HL-60/S4 (cell line): ENCODE measurements at regions not wholly inside any gene's neighbourhood (a gene's known extent, or its start where the extent isn't known, plus 50 kb on each side); places are given as distances from the start of the nearest gene placed in this dataset.

ENCODE experiments used
- in situ Hi-C: fragments of 300-500 bp; cut with MboI; formaldehyde crosslinking; loops from 2 replicates; pipeline ENCODE4 v1.14.3; 2022; ENCODE audit warnings: low sequenced_read_pairs

DNA sequence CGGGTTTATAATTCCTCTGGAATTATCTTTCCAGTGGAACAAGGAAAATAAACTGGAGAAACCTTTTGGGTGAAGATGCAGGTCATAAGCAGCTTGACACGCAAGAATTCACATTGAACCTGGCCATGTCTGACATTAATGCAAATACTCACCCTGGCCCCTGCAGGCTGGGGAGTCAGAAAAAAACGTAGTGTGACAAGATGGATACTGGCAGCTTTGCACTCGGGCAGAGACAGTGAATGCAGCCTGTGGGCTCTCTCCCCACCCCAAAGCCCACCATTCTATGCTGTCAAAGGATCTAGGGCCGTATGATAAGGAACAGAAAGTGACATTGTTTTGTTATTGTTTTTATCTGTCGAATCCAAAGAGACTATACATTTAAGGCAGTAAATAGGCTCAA, 223.1 kb downstream of the RBM43 start:
- in situ Hi-C loops, result no loop called here

DNA sequence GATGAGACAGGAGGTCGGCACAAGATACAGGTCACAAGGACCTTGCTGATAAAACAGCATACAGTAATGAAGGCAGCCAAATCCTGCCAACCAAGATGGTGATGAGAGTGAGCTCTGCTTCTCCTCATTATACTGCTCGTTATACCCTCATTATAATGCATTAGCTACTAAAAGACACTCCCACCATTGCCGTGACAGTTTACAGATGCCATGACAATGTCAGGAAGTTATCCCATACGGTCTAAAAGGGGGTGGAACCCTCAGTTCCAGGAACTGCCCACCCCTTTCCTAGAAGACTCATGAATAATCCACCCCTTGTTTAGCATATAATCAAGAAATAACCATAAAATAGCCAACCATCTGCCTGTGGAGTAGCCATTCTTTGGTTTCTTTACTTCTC, 224.2 kb downstream of the RBM43 start:
- in situ Hi-C loops, result no loop called here

DNA sequence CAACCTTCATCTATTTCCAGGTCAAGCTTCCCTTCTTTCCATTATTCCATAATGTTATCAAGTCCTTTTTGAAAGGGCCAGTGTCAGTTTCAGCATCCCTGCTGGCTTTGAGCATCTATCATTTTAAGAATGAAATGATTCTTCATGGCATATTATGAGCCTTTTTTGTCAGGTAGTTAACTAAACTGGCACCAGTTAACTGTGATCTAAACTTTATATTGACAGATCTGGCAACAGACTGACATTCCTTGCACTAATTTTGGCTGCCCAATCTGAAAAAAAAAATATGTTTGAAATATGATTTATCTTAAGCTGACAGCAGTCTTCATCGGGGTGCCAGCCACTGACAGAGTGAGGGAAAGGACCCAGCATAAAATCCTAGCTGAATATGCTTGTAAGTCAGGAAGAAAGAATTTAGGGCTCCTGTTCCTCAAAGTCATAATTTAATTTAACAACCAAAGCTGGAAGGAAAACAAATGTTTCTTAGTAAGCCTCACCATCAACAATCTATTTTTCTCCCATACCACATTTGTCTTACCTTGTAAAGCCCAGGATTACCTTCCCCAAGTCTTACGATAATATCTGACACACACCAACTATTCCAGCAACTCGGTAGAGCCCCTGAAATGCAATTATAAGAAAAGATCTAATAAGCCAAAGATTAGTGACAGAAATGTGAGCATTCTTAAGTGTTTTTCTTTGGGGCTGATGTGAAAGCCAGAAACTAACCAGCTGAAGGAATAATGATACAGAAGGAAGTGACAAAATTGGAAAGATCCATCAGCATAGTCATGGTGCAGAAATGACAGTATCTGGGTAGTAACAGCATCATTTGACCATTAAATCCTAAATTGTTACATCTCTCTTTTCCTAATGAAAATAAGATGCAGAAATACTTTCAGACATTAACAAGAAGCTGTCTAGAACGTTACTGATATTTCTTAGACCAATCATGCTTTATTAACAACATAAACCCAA, 228.1 kb downstream of the RBM43 start:
- in situ Hi-C loops, result no loop called here

DNA sequence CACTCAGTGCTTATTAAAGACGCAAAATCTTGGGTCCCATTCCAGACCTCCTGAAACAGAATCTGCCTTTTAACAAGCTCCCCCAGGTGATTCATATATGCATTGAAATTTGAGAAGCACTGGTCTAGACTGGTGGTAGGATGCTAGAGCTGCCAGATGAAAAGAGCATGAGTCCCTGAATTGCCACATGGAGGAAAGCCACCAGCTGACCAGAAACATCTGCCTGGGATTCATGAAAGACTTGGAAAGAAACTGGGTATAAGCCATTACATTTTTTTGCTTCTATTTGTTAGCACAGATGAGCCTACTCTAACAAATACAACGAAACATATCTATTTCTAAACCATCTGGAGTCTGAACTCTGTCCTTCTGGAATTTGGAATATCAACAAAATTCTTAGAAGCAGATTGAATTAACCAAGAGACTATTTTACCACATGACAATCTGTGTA, 228.9 kb downstream of the RBM43 start:
- in situ Hi-C loops, result no loop called here

DNA sequence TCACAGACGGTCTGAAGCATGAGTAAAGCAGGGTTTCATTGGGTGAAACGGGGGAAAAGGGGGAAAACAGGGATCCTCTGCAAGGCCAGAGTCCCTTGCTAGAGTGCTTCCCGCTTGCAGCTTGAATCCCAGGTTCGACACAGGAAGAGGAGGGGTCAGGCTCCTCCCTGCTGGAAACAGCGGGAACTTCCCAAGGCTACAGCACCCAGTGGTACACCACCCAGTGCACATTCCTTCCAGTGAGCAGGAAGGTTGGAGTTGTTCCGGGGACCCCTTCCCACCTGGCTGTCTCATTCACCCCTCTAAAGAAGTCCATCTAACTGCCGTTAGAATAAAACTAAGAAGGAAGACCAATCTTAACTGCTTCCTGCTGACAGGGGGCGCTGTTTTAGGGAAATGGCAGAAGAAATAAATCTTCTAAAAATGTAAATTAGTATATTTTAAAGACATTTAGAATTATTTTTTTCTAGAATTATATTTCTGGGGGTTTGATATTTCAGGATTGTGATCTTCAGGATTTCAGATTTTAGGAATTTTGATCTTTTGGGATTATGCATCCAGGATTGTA, 230.9 kb downstream of the RBM43 start:
- in situ Hi-C loops, result no loop called here

DNA sequence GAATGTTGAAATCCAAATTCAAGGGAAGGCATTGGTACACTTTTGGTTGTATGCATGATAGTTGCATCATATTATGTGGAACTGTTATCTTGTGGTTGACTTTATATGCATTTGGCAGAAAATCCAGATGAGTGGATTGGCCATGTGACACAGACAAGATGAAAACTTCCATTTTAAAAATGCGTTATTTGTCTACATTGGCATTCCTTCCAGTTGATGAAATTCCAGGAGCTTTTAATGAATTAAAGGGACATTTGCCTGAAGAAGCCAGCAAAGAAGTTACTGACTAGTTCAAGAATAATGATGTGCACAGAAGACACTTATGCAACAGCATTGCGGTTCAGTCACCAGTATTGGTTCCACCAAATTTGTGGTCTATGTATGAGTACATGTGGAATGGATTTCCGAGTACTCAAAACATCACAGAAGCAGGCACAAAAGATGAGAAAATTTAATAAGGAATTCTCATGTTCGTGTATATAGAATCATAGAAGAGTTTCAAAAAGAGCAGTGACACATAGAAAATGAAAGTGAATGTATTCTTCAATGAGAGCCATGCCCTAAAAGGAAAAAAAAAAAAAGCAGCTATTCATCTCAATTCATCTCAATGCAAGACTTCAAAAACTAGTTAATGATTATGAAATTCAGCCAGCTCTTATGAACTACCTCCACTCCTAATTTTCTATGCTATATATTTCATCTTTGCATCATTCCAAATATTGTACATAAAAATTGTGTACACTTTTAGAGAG, 232.1 kb downstream of the RBM43 start:
- in situ Hi-C loops, result no loop called here

DNA sequence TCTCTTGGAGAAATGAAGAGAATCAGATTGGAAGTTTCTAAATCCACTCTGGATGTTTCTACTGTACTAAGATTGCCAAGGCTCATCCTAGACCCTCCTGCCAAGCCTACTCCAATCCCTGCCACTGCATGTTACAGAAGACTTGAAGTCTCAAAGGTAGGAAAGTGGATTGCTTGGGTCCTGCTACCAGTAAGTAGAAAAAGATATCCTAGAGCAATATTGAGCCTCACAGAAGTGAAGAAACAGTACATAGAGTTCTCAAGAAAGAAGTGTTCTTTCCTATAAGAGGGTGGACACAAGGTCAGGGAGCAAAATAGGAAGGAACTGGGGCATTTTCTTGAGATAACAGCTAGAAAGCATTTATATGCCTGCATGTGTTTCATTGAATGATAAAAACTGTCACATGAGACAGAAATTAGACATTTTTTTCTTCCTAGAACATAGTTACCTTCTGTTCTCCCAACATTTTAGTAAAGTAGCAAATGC, 232.9 kb downstream of the RBM43 start:
- in situ Hi-C loops, result no loop called here

DNA sequence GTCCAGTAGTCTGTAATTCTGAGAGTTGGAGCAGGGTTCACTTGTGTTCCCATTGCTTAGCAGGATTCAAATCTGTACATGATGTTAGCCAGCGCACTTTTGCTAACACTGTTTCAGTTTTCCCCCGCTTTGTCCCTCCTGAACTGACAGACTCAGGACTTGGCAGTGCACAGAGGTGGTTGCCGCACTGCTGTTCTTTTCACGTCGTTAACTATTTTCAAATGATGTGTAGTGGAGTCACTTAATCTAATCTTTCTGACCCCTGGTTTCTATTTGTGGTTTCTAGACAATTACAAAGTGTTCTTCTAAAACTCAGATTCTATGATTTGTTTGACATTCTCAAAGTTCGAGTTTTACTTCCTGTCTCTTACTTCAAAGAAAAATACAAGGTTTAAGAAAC, 234.5 kb downstream of the RBM43 start:
- in situ Hi-C loops, result no loop called here

DNA sequence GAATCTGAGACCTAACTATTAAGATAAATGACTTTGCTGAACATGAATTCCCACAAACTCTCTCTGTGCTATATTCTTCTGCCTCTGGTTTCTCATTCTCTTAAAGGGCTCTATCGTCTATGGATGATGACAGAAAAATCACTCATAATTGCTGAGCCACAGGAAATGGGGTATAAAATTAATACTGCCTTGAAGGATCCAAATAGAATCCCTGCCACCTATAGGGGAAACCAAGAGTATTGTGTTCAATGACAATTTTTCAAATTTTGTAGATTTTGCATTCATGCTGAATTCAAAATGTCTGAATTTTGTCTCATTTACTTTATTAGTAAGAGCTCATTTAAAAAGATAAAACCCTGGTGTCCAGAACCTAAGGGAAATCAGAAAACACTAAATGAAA, 235.8 kb downstream of the RBM43 start:
- in situ Hi-C loops, result no loop called here

DNA sequence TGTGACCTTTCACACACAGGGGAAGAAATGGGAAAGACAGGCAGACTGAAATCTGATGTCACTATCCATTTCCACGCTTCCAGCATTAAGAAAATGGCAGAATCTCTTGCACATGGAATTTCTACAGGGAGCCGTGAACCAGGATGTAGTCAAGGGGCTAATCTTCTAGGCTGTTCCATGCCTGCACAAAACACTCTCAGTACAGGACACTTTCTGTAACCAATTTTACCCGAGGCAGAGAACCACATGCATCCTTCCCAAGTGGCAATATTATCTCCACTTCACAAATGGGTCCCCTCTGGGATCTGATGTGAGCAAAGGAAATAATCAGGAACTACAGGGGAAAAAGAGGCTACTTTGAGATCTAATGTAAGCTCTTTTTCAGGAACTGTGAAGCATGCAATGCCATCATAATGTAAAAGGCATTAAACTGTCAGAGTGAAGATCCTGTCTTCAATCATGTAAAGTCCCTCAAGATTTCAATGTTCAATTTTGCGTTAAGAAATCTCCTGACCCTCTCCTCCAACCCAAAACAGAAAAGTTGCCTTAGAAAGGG, 236.9 kb downstream of the RBM43 start:
- in situ Hi-C loops, result no loop called here

DNA sequence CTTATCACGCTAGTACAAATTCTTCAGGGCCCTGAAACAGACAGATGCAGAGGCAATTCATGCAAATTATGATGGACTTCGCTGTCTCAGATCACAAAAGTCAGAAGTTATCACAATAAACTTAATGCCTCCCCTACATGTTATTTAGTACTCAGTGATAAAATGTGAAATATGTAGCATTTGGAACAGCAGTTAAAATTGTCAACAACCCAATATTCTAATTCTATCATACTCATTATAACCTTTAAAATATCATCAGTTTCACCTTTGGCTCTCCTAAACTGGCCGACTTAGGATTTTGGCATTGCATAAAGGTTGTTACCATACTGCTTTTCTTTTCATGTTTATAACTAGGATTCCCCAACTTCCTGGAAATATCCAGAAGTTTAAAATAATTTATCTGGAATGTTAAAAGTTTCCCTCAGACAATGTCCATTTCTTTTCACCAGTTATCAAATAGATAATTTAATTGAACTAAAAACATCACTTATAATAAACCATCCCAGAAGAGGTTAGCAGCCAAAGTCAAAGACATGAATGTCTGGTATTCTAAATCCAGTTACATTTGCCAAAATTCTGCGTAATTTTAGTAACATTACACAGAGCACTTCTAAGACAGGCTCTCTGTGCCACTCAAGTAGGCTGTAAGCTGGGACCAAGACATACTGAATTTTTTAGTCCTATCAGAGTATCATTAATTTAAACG, 239.8 kb downstream of the RBM43 start:
- in situ Hi-C loops, result no loop called here

DNA sequence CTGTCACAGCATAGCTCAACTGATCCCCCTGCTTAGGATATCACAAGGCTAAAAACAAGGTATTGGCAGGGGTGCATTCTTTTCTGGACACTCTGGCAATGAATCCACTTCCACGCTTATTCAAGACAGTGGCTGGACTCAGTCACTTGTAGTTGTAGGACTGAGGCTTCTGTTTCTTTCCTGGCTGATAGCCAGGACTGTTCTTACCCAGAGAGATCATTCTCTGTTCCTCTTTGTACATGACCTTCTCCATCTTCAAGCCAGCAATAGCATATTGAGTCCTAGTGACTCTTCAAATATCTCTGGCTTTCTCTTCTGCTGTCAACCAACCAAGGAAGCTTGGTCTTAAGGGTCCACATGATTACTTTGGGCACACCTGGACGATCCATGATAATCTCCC, 241.3 kb downstream of the RBM43 start:
- in situ Hi-C loops, result no loop called here

DNA sequence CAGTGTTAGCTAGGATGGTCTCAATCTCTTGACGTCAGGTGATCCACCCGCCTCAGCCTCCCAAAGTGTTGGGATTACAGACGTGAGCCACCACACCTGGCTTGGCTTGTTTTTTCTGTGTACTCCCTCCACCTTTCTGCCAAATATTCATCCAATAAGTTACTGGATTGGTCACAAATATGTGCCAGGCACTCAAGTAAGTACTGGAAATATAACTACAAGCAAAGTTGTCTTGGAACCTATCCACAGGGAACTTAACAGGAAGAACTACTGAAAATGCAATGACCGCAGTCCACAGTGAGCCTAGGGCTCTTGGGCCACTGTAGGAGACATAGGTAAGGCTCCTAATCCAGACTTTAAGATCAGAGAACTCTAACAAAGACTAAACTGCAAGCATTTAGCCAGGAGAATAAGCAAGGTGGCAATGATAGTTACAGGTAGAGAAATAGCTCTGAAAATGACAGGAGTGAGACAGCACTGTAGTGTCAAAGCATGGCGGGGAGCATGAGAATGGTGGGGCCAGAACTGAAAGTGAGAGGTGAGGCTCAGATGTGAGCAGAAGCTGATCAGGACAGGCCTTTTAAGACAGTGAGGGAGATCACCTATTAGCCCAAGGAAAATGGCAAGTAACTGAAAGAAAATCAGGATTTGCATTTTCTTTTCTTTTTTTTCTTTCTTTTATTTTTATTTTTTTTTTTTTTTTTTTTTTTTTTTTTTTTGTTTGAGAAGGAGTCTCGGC, 252.1 kb downstream of the RBM43 start:
- in situ Hi-C loops, result no loop called here

DNA sequence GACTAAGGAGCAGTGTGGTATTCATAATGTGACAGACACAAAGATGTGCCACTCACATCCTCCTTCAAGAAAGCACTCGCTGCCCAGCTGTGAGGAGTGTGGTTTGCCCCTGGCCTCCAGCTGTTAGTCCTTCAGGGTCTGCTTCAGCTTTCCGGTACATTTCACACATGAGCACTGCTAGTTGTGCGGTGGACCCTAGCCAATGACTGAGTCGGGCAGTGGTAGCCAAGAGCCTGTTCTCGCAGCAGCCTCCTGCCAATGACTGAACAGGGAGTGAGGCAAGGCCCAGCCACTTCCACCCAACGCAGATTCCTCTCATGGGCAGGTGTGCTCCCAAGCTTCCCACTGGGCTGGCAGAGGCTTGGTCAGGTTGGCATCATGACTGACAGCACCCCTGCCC, 254.3 kb downstream of the RBM43 start:
- in situ Hi-C loops, result no loop called here

DNA sequence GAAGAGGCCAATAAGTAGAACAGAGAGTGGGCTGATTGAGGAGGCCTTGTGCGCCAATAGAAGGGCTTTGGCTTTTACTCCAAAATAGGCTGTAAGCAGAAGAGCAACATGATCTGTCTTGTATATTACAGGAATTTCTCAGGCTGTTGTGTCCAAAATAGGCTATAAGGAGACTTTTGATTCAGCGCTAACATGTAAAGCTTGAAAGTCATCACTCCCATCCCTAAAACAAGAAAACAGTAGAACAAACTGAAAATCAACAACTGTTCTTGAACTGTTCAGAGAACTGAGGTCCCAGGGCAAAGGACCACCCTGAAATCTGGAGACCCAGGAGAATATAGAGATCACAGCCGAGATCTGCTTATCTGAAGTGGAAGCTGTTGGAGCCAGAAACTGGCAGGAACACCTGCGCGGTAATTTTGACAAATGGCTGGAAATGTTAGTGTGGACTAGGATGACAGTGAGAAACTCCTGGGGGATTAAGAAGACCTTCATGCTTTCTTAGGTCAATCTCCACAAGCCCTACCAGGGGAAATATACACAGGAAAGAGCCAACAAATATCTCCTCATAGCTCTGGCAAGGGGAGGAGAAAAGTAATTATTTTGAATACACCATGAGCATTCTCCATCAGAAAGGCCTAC, 258.6 kb downstream of the RBM43 start:
- in situ Hi-C loops, result no loop called here

DNA sequence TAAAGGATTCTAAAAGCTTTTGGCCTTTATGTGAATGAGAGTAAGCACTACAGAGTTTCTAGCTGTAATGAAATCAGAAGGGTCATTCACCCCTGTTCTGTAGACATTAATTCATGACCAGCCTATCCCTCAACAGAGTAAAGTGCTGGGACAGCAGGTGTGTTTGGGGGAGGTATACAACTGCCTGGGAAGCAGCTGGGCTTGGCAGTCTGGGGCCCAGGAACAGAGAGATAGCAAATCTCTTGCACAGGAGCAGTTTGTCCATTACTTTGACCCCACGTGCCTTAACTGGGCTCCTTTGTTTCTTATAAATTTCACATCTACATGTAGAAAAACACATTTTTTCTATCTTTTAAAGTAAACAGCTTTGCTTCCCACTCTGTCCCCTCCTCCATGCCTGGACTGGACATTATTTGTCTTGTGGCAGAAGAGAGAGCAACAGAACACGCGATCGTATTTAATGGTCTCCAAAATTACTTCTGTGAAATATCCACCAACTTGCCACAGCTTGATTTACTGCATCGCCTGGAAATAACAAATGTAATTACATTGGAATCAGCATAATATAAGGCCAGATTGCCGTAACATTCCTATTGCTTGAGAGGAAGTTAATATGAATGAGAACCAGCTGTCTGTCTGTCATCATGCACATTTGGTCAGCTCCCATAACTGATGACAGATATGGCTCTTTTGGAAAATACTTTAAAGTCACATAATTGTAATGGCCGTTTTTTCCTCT, 263.8 kb downstream of the RBM43 start:
- in situ Hi-C loops, result no loop called here

DNA sequence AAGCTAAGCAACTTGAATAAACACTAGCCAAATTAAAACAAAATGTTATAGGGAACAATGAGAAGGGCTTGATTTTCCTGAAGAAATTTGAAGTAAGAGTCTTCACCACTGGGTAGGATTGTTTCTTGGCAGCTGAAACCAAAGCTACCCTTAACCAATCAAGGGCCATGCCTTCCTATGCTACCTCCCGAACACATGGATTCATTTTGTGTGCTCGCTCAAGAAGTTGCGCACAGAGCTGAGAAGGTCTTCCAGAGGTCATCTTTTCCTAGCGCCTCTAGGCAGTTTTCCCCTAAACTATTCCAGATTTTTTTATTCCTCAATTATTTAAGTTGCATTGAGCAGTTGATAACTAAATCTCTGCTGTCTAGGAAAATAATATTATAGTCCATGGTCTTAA, 264.6 kb downstream of the RBM43 start:
- in situ Hi-C loops, result no loop called here

DNA sequence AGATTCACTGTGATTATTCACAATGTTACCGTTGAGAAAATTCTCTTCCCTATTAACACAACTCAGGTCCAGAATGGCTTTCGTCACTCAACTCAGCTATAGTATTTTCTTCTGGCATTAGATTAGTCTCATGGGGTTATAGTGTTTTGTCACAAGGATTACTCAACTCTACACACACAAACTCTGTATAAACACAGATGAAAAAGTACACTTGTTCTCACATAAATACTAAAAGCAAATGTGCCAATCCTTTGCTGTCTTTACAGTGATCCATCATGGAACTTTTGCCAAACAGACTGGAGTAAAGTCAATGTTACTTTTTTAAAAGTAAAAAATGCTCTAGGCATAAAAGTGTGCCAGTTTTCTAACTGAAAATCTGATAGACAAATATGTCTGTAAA, 267.6 kb downstream of the RBM43 start:
- in situ Hi-C loops, result no loop called here

DNA sequence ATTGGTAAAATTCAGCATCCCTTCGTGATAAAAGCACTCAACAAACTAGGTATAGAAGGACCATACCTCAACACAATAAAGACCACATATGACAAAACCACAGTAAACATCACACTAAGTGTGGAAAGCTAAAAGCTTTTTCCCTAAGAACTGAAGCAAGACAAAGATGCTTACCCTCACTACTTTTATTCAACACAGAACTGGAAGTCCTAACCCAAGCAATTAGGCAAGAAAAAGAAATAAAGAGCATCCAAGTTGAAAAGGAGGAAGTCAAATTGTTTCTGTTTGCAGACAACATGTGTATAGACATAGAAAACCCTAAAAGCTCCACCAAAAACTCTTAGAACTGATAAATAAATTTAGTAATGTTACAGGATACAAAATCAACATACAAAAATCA, 271.7 kb downstream of the RBM43 start:
- in situ Hi-C loops, result no loop called here
